Upper lobe of right lung (tissue), 1 donor: ENCODE measurements at regions not wholly inside any gene's neighbourhood (a gene's known extent, or its start where the extent isn't known, plus 50 kb on each side); places are given as distances from the start of the nearest gene placed in this dataset.

Source experiments
- ATAC-seq: fragments of 200-7000 bp; cut with Tn5 transposase; one replicate; pipeline ENCODE4 v1.9.1; 2020; ENCODE audit warnings: mild to moderate bottlenecking, moderate library complexity
- DNase-seq: peaks from one replicate; pipeline ENCODE4 v3.0.0-alpha.2; 2020
- H3K27ac ChIP-seq: fragments of 200-600 bp; one replicate; pipeline ENCODE4 v1.8.0; 2022
- H3K27me3 ChIP-seq: fragments of 200-600 bp; one replicate; pipeline ENCODE4 v1.8.0; 2022; ENCODE audit warnings: mild to moderate bottlenecking
- H3K36me3 ChIP-seq: fragments of 200-600 bp; one replicate; pipeline ENCODE4 v1.8.0; 2022
- H3K4me1 ChIP-seq: fragments of 200-600 bp; one replicate; pipeline ENCODE4 v1.8.0; 2022
- H3K4me3 ChIP-seq: fragments of 200-600 bp; one replicate; pipeline ENCODE4 v1.8.0; 2022; ENCODE audit warnings: mild to moderate bottlenecking
- H3K9me3 ChIP-seq: fragments of 200-600 bp; one replicate; pipeline ENCODE4 v1.8.0; 2022
- CTCF ChIP-seq: fragments of 200-600 bp; IDR thresholded peaks from one replicate; pipeline ENCODE4 v1.8.0; 2022; ENCODE audit warnings: antibody characterized with exemption
- intact Hi-C: fragments of 100-400 bp; cut with DNase I; formaldehyde crosslinking; loops from one replicate; pipeline ENCODE4 v1.11.0; 2022
- donor health status: DM: no; HTN: yes; CAD: no; lungs with severe emphysema.

GRCh38 chr12:92604786-92605185, 98.0 kb upstream of the PLEKHG7 start:
- ATAC-seq (no peak), DNase-seq (no peak)
- TF ChIP-seq CTCF: no peak
- H3K27me3 ChIP-seq: no peaks in the 10 kb centered on the region
- intact Hi-C loops: no loop called here
- no peaks in the 10 kb centered on the region for H3K36me3 ChIP-seq
- H3K27ac ChIP-seq: no peak overlapping the region
- no peaks in the 10 kb centered on the region for H3K9me3 ChIP-seq
- no peak overlapping the region for H3K4me3 ChIP-seq
- H3K4me1 ChIP-seq: peaks cover 21% of the 10 kb centered on the region

GRCh38 chr12:92603741-92604432, 98.9 kb upstream of the PLEKHG7 start:
- Histone ChIP-seq H3K27me3 (no peaks in the 10 kb centered on the region), H3K9me3 (no peaks in the 10 kb centered on the region), H3K36me3 (no peaks in the 10 kb centered on the region), H3K4me1 (peaks cover 21% of the 10 kb centered on the region), H3K4me3 (no peak overlapping the region), H3K27ac (no peak overlapping the region)
- ATAC-seq: peak; percentile 40
- no peak for DNase-seq
- intact Hi-C loops: no loop called here
- TF ChIP-seq CTCF: no peak

GRCh38 chr12:92602930-92603623, 99.7 kb upstream of the PLEKHG7 start:
- Histone ChIP-seq H3K9me3 (no peaks in the 10 kb centered on the region), H3K27ac (no peak overlapping the region), H3K36me3 (no peaks in the 10 kb centered on the region), H3K4me1 (peaks cover 14% of the 10 kb centered on the region), H3K27me3 (no peaks in the 10 kb centered on the region), H3K4me3 (no peak overlapping the region)
- TF ChIP-seq CTCF: no peak
- intact Hi-C loops: no loop called here
- DNase-seq: no peak
- ATAC-seq: no peak

GRCh38 chr12:92602476-92602875, 100.3 kb upstream of the PLEKHG7 start:
- TF ChIP-seq CTCF: no peak
- H3K9me3 ChIP-seq: no peaks in the 10 kb centered on the region
- no peak for ATAC-seq
- no peak for DNase-seq
- intact Hi-C loops: no loop called here
- no peak overlapping the region for H3K27ac ChIP-seq
- H3K4me3 ChIP-seq: no peak overlapping the region
- H3K4me1 ChIP-seq: peaks cover 13% of the 10 kb centered on the region
- no peaks in the 10 kb centered on the region for H3K36me3 ChIP-seq
- no peaks in the 10 kb centered on the region for H3K27me3 ChIP-seq

- H3K36me3 ChIP-seq: no peaks in the 10 kb centered on the region
- no peak overlapping the region for H3K27ac ChIP-seq
- no peaks in the 10 kb centered on the region for H3K27me3 ChIP-seq
- intact Hi-C loops: no loop called here
- ATAC-seq (no peak), DNase-seq (no peak)
- no peak for TF ChIP-seq CTCF
- no peaks in the 10 kb centered on the region for H3K9me3 ChIP-seq
- H3K4me3 ChIP-seq: no peak overlapping the region
- peaks cover 13% of the 10 kb centered on the region for H3K4me1 ChIP-seq
Measured at GRCh38 chr12:92601680-92602079, 101.1 kb upstream of the PLEKHG7 start.
